ENCODE measurements at regions not wholly inside any gene's neighbourhood (a gene's known extent, or its start where the extent isn't known, plus 50 kb on each side); places are given as distances from the start of the nearest gene placed in this dataset.

DNA sequence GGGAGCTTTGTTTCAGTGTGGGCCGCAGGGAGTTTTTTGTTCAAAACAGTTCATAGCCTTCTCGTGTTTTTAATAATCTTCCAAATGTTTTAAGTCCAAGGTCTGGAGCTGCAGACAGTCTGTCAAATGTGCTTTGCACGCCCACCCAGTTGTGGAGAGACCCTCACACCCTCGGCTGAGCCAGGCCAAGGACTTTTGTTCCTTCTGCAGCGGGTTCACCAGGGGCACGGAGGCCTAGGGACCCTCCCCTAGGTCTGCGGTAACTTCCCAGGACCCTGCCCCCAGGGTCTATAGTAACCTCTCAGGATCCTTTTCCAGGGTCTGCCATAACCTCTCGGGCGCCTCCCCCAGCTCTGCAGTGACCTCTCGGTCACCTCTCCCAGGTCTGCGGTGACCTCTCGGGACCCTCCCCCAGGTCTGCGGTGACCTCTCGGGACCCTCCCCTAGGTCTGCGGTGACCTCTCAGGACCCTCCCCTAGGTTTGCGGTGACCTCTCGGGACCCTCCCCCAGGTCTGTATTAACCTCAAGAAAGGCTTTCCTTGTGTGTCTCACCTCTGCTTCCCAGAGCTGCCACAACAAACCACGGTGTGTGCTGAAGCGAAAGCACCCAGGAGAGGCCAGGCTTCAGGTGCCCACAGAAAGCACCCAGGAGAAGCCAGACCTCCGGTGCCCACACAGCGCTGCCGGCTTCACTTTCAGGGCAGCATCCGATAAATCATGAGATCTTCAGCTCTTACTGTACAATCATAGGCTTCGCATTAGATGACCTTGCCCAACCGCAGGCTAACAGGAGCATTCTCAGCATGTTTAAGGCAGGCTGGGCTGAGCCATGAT, 301.9 kb upstream of the SALL3 start:
- no peak for TF ChIP-seq SMC3 (conservative IDR thresholded peaks at IDR 0.05; ENCODE audit: poor library complexity)
- TF ChIP-seq, protein P1, sequence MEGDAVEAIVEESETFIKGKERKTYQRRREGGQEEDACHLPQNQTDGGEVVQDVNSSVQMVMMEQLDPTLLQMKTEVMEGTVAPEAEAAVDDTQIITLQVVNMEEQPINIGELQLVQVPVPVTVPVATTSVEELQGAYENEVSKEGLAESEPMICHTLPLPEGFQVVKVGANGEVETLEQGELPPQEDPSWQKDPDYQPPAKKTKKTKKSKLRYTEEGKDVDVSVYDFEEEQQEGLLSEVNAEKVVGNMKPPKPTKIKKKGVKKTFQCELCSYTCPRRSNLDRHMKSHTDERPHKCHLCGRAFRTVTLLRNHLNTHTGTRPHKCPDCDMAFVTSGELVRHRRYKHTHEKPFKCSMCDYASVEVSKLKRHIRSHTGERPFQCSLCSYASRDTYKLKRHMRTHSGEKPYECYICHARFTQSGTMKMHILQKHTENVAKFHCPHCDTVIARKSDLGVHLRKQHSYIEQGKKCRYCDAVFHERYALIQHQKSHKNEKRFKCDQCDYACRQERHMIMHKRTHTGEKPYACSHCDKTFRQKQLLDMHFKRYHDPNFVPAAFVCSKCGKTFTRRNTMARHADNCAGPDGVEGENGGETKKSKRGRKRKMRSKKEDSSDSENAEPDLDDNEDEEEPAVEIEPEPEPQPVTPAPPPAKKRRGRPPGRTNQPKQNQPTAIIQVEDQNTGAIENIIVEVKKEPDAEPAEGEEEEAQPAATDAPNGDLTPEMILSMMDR (IDR thresholded peaks at IDR 0.05; ENCODE audit: poor library complexity, severe bottlenecking) = no peak
- no peak for TF ChIP-seq MXI1 (conservative IDR thresholded peaks at IDR 0.05; ENCODE audit: poor library complexity, severe bottlenecking)
- H3F3A ChIP-seq (ENCODE audit: insufficient read depth, low read length, poor library complexity, severe bottlenecking) = no peaks in the 10 kb centered on the region
- no peaks in the 10 kb centered on the region for H3K9me3 ChIP-seq (ENCODE audit: low read length)
- no peak overlapping the region for H3K4me2 ChIP-seq (ENCODE audit: low read length)
- no peaks in the 10 kb centered on the region for H3K36me3 ChIP-seq (ENCODE audit: insufficient read depth, low read length)
- no peak overlapping the region for H3K4me3 ChIP-seq (ENCODE audit: low read length)
- no peaks in the 10 kb centered on the region for H4K20me1 ChIP-seq (ENCODE audit: insufficient read depth)
- H3K27me3 ChIP-seq (ENCODE audit: insufficient read depth, low read depth, low read length) = no peaks in the 10 kb centered on the region
- H3K79me2 ChIP-seq (replicated peaks; ENCODE audit: insufficient read depth, low read length) = no peaks in the 10 kb centered on the region
- H3K9me2 ChIP-seq (ENCODE audit: insufficient read depth, low read length) = no peaks in the 10 kb centered on the region
- no peak overlapping the region for H2AFZ ChIP-seq (ENCODE audit: low read depth, low read length)
- no peak overlapping the region for H3K9ac ChIP-seq (ENCODE audit: low read length)
- no peak overlapping the region for H3K27ac ChIP-seq (ENCODE audit: low read length)

DNA sequence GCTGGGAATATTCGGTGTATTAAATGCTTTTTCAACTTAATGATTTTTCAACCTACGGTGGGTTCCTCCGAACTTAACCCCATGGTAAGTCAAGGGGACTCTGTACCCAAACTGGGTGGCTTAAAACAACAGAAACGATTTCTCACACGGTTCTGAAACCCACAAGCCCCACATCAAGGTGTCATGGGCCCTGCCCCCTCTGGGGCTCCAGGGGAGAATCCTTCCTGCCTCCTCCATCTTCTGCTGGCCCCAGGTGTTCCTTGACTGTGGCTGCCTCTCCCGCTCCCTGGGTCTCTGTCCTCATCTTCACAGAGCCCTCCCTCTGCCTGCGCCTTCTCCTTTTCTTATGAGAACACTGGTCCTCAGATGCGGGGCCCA, 301.3 kb upstream of the SALL3 start:
- Histone ChIP-seq H3F3A (ENCODE audit: insufficient read depth, low read length, poor library complexity, severe bottlenecking) (no peaks in the 10 kb centered on the region), H3K79me2 (replicated peaks; ENCODE audit: insufficient read depth, low read length) (no peaks in the 10 kb centered on the region), H3K36me3 (ENCODE audit: insufficient read depth, low read length) (no peaks in the 10 kb centered on the region), H3K9me2 (ENCODE audit: insufficient read depth, low read length) (no peaks in the 10 kb centered on the region), H3K27ac (ENCODE audit: low read length) (no peak overlapping the region), H3K4me3 (ENCODE audit: low read length) (no peak overlapping the region), H3K9me3 (ENCODE audit: low read length) (no peaks in the 10 kb centered on the region), H2AFZ (ENCODE audit: low read depth, low read length) (no peak overlapping the region), H3K27me3 (ENCODE audit: insufficient read depth, low read depth, low read length) (no peaks in the 10 kb centered on the region), H4K20me1 (ENCODE audit: insufficient read depth) (no peaks in the 10 kb centered on the region), H3K9ac (ENCODE audit: low read length) (no peak overlapping the region), H3K4me2 (ENCODE audit: low read length) (no peak overlapping the region)
- no peak for TF ChIP-seq TAF1 (IDR thresholded peaks at IDR 0.05; ENCODE audit: low read depth)
- no peak for TF ChIP-seq EZH2 (IDR thresholded peaks at IDR 0.05; ENCODE audit: borderline replicate concordance, insufficient read depth, low read length, poor library complexity, severe bottlenecking)
- TF ChIP-seq RAD21 (conservative IDR thresholded peaks at IDR 0.05) = no peak
- no peak for TF ChIP-seq POLR2AphosphoS5 (IDR thresholded peaks at IDR 0.05)
- no peak for TF ChIP-seq SMC3 (conservative IDR thresholded peaks at IDR 0.05; ENCODE audit: poor library complexity)
- TF ChIP-seq, protein P2, sequence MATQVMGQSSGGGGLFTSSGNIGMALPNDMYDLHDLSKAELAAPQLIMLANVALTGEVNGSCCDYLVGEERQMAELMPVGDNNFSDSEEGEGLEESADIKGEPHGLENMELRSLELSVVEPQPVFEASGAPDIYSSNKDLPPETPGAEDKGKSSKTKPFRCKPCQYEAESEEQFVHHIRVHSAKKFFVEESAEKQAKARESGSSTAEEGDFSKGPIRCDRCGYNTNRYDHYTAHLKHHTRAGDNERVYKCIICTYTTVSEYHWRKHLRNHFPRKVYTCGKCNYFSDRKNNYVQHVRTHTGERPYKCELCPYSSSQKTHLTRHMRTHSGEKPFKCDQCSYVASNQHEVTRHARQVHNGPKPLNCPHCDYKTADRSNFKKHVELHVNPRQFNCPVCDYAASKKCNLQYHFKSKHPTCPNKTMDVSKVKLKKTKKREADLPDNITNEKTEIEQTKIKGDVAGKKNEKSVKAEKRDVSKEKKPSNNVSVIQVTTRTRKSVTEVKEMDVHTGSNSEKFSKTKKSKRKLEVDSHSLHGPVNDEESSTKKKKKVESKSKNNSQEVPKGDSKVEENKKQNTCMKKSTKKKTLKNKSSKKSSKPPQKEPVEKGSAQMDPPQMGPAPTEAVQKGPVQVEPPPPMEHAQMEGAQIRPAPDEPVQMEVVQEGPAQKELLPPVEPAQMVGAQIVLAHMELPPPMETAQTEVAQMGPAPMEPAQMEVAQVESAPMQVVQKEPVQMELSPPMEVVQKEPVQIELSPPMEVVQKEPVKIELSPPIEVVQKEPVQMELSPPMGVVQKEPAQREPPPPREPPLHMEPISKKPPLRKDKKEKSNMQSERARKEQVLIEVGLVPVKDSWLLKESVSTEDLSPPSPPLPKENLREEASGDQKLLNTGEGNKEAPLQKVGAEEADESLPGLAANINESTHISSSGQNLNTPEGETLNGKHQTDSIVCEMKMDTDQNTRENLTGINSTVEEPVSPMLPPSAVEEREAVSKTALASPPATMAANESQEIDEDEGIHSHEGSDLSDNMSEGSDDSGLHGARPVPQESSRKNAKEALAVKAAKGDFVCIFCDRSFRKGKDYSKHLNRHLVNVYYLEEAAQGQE (IDR thresholded peaks at IDR 0.05; ENCODE audit: borderline replicate concordance) = no peak
- TF ChIP-seq, protein P1 (IDR thresholded peaks at IDR 0.05; ENCODE audit: poor library complexity, severe bottlenecking) = no peak
